8988T (cell line): ENCODE measurements at regions not wholly inside any gene's neighbourhood (a gene's known extent, or its start where the extent isn't known, plus 50 kb on each side); places are given as distances from the start of the nearest gene placed in this dataset.
"Not testable (repeated sequence)": the region's sequence is repeated elsewhere in the genome, so short reads cannot be mapped to it uniquely, and the experiment has no call there.

ENCODE experiments used
- DNase-seq: peaks from one replicate; pipeline ENCODE4 v3.0.0; 2011

GRCh38 chr20:6295127-6295866, 172.5 kb upstream of the FERMT1 start:
- no peak for DNase-seq

- DNase-seq, result no peak
These were observed 164.6 kb upstream of the FERMT1 start for GRCh38 chr20:6287471-6287870.

GRCh38 chr20:6282642-6283041, 159.8 kb upstream of the FERMT1 start:
- DNase-seq, result no peak

- no peak for DNase-seq
These were observed 154.9 kb upstream of the FERMT1 start for GRCh38 chr20:6277661-6278240.

- not testable (repeated sequence) for DNase-seq
These were observed 147.6 kb upstream of the FERMT1 start for GRCh38 chr20:6270404-6270803.

GRCh38 chr20:6269168-6269873, 146.5 kb upstream of the FERMT1 start:
- DNase-seq, result no peak

GRCh38 chr20:6265204-6265904, 142.5 kb upstream of the FERMT1 start:
- DNase-seq, result no peak

GRCh38 chr20:6253396-6253795, 130.6 kb upstream of the FERMT1 start:
- no peak for DNase-seq

GRCh38 chr20:6245436-6245835, 122.6 kb upstream of the FERMT1 start:
- no peak for DNase-seq

GRCh38 chr20:6241591-6241990, 118.8 kb upstream of the FERMT1 start:
- DNase-seq, result no peak

GRCh38 chr20:6240059-6240458, 117.2 kb upstream of the FERMT1 start:
- no peak for DNase-seq

GRCh38 chr20:6238421-6238820, 115.6 kb upstream of the FERMT1 start:
- no peak for DNase-seq

GRCh38 chr20:6235510-6235909, 112.7 kb upstream of the FERMT1 start:
- no peak for DNase-seq

GRCh38 chr20:6232436-6232835, 109.6 kb upstream of the FERMT1 start:
- DNase-seq, result no peak

- no peak for DNase-seq
These were observed 108.7 kb upstream of the FERMT1 start for GRCh38 chr20:6231556-6231955.

GRCh38 chr20:6228302-6228843, 105.5 kb upstream of the FERMT1 start:
- no peak for DNase-seq

- DNase-seq, result no peak
These were observed 90.5 kb upstream of the FERMT1 start for GRCh38 chr20:6213311-6213710.

GRCh38 chr20:6212903-6213302, 90.1 kb upstream of the FERMT1 start:
- DNase-seq, result no peak

- no peak for DNase-seq
These were observed 86.3 kb upstream of the FERMT1 start for GRCh38 chr20:6209093-6209492.

GRCh38 chr20:6200092-6200491, 77.3 kb upstream of the FERMT1 start:
- no peak for DNase-seq

GRCh38 chr20:6185268-6185667, 62.4 kb upstream of the FERMT1 start:
- no peak for DNase-seq

GRCh38 chr20:6184086-6184485, 61.3 kb upstream of the FERMT1 start:
- no peak for DNase-seq

- DNase-seq, result no peak
These were observed 57.7 kb upstream of the FERMT1 start for GRCh38 chr20:6180531-6180930.
